ENCODE measurements at regions not wholly inside any gene's neighbourhood (a gene's known extent, or its start where the extent isn't known, plus 50 kb on each side); places are given as distances from the start of the nearest gene placed in this dataset.

DNA sequence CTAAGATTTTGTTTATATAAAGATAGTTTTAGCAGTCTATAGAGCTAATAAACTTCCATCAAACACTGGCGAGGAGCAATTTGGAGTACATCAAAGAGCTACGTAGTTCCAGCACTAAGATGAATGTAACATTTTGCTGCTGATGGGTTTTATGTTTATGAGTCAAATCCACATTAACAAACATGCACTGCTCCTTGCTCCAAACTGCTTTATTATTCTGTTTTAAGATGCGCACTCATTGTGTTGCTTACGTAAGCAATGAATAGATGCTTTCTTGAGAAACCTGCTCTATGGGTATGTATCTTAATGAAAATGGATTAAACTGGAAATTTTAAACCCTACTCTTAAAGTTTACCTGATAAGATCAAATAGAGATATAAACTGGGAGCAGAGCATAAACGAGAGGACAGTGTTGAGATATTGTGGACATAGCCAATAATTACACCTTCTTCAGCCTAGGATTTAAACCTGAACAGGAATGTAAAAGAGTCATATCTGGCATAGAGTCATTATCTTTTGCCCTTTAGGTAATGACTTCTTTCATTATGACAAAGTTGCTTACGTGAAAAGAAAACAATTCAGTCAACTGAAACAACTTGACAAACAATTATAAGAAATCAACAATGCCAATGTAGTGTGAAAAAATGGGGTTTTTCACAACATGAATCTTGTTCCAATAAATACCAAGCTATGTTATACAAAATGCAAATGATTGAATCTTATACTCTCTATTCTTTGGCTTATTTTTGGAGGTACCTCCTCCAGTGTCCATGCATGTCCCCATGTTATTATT, 153.5 kb upstream of the MTPN start:
- TF ChIP-seq, protein P1, sequence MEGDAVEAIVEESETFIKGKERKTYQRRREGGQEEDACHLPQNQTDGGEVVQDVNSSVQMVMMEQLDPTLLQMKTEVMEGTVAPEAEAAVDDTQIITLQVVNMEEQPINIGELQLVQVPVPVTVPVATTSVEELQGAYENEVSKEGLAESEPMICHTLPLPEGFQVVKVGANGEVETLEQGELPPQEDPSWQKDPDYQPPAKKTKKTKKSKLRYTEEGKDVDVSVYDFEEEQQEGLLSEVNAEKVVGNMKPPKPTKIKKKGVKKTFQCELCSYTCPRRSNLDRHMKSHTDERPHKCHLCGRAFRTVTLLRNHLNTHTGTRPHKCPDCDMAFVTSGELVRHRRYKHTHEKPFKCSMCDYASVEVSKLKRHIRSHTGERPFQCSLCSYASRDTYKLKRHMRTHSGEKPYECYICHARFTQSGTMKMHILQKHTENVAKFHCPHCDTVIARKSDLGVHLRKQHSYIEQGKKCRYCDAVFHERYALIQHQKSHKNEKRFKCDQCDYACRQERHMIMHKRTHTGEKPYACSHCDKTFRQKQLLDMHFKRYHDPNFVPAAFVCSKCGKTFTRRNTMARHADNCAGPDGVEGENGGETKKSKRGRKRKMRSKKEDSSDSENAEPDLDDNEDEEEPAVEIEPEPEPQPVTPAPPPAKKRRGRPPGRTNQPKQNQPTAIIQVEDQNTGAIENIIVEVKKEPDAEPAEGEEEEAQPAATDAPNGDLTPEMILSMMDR (conservative IDR thresholded peaks at IDR 0.05): no peak
- TF ChIP-seq ZFX (IDR thresholded peaks at IDR 0.05): no peak

Measured in C4-2B (cell line).